ENCODE measurements at regions not wholly inside any gene's neighbourhood (a gene's known extent, or its start where the extent isn't known, plus 50 kb on each side); places are given as distances from the start of the nearest gene placed in this dataset.

DNA sequence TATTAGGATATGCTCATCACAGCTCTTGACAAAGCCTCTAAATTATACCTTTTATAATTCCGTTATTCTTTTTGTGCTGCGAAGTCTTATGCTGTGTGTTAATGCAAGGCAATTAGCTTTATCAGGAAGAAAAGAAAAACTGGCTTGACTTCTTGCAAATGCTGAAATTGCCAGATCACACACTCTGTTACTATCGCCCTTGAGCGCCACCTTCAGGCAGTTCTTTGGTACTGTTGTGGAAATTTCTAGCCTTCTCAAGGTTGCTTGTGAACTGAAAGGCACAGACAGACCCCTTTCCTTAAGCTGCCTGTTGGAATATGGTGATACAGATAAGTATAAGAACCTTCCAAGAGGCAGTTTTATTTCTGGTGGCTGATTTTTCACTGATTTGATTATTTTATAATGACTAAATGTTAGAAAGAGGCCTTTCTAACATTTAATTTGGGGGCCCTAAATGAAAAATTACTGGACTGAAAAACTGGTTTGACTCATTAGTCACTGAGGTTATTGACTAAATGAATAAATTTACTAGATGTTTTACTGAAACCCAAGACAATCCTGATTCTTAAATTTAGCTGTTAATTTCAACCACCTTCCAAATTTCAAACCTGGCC, 126.2 kb upstream of the RASGRP1 start:
- DNase-seq (peak in 1 of 2 donors; percentile 64), ATAC-seq (ENCODE audit: low FRiP score in 2 of 2) (peak in 1 of 2 donors; percentile 79)
- H3K27ac ChIP-seq = no peak overlapping the region
- no peaks in the 10 kb centered on the region for H3K9me3 ChIP-seq
- no peak overlapping the region for H3K4me3 ChIP-seq
- H3K4me1 ChIP-seq = peaks cover 0 to under 1% (median 0%) of the 10 kb centered on the region in 4 donors
- H3K36me3 ChIP-seq = no peaks in the 10 kb centered on the region
- no peaks in the 10 kb centered on the region for H3K27me3 ChIP-seq
- WGBS, 2 donors = 31 to 34% methylated on average over 4 of the region's 4 CpGs
- TF ChIP-seq, protein P1, sequence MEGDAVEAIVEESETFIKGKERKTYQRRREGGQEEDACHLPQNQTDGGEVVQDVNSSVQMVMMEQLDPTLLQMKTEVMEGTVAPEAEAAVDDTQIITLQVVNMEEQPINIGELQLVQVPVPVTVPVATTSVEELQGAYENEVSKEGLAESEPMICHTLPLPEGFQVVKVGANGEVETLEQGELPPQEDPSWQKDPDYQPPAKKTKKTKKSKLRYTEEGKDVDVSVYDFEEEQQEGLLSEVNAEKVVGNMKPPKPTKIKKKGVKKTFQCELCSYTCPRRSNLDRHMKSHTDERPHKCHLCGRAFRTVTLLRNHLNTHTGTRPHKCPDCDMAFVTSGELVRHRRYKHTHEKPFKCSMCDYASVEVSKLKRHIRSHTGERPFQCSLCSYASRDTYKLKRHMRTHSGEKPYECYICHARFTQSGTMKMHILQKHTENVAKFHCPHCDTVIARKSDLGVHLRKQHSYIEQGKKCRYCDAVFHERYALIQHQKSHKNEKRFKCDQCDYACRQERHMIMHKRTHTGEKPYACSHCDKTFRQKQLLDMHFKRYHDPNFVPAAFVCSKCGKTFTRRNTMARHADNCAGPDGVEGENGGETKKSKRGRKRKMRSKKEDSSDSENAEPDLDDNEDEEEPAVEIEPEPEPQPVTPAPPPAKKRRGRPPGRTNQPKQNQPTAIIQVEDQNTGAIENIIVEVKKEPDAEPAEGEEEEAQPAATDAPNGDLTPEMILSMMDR (IDR thresholded peaks at IDR 0.05) = peak; percentile 54 to 77 (median 74)
- TF ChIP-seq POLR2AphosphoS5 (IDR thresholded peaks at IDR 0.05) (no peak), POLR2A (IDR thresholded peaks at IDR 0.05) (no peak), EP300 (IDR thresholded peaks at IDR 0.05) (no peak)

DNA sequence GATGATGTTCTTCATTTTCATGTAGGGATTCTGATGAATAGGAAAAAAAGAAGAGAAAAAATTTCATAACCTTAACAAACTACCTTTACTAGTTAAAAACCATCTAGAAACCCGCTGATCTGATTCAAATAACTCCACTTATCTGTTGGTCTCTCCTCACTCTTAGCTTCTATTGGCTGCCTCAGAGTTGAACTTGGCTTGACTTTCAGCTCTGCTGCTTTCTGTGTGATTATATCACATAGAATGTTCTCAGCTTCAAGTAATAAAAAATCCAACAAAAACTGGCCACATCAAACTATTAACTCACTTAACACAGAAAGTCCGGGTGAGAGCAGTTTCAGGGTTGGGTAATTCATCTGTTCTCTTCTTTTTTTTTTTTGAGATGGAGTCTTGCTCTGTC, 126.8 kb upstream of the RASGRP1 start:
- 81 to 97% methylated on average over 2 of the region's 2 CpGs for WGBS, 2 donors

DNA sequence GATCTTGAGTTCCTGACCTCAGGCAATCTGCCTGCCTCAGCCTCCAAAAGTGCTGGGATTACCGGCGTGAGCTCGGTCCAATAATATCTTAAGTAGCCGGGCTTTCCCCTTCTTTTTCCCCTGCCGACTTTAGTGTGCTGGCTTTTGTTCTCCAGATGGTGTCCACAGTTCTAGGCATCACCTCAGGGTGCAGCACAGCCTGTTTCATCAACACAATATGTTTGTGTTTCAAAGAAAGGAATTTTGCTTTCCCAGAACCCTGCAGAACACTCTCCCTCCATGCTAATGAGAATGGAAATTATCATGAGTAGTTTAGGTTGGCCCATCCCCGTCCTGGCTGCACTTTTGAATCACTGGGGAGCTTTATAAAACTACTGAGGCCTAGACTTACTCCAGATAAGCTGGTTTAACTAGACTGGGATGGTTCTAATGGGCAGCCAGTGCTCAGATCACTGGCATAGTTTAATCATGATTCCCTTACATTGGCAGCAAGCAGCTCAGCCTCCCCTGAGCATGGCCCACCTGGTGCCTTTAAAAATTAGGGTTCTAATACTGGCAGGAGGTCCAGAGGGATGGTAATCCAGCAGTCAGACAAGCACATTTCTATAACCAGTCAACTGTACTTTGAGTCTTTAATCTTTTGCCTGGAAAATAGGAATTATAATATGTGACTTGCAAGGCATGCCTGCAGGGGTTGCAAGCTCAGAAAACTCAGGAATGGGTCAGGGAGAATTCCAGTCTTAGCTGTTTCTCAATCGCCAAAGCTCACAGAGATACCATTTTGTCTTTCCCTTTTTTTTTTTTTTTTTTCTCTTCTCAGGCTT, 127.6 kb upstream of the RASGRP1 start:
- no peak for DNase-seq
- no peak for ATAC-seq (ENCODE audit: low FRiP score in 2 of 2)
- Histone ChIP-seq H3K27me3 (no peaks in the 10 kb centered on the region), H3K4me1 (peaks cover 0 to 2% (median 0%) of the 10 kb centered on the region in 4 donors), H3K9me3 (no peaks in the 10 kb centered on the region), H3K27ac (no peak overlapping the region), H3K4me3 (no peak overlapping the region), H3K36me3 (no peaks in the 10 kb centered on the region)
- WGBS, 2 donors = 88 to 90% methylated on average over 6 to 7 of the region's 7 CpGs
- TF ChIP-seq EP300 (IDR thresholded peaks at IDR 0.05) = no peak
- no peak for TF ChIP-seq POLR2A (IDR thresholded peaks at IDR 0.05)
- TF ChIP-seq, protein P1 (IDR thresholded peaks at IDR 0.05) = no peak
- TF ChIP-seq POLR2AphosphoS5 (IDR thresholded peaks at IDR 0.05) = no peak

More for the DNA sequence above, 126.8 kb upstream of the RASGRP1 start:
- Histone ChIP-seq H3K36me3 (no peaks in the 10 kb centered on the region), H3K27ac (no peak overlapping the region), H3K9me3 (no peaks in the 10 kb centered on the region), H3K27me3 (no peaks in the 10 kb centered on the region), H3K4me1 (peaks cover 0 to 2% (median 0%) of the 10 kb centered on the region in 4 donors), H3K4me3 (no peak overlapping the region)
- ATAC-seq (ENCODE audit: low FRiP score in 2 of 2) (no peak), DNase-seq (no peak)
- TF ChIP-seq, protein P1 (IDR thresholded peaks at IDR 0.05) = no peak
- no peak for TF ChIP-seq POLR2AphosphoS5 (IDR thresholded peaks at IDR 0.05)
- no peak for TF ChIP-seq POLR2A (IDR thresholded peaks at IDR 0.05)

DNA sequence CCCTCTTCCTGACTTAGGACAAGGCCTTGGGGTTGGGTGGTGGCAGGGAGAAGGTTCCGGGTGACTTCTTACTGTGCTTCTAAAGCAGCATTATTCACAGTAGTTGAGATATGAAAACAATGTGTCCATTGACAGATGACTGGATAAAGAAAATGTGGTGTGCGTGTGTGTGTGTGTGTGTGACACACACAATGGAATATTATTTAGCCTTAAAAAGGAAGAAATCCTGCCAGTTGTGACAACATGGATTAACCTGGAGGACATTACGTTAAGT, 128.1 kb upstream of the RASGRP1 start:
- H3K4me1 ChIP-seq = peaks cover 0 to 2% (median 0%) of the 10 kb centered on the region in 4 donors
- no peaks in the 10 kb centered on the region for H3K9me3 ChIP-seq
- no peaks in the 10 kb centered on the region for H3K27me3 ChIP-seq
- no peak for ATAC-seq (ENCODE audit: low FRiP score in 2 of 2)
- TF ChIP-seq, protein P1 (IDR thresholded peaks at IDR 0.05) = no peak
- TF ChIP-seq POLR2A (IDR thresholded peaks at IDR 0.05) (no peak), POLR2AphosphoS5 (IDR thresholded peaks at IDR 0.05) (no peak), EP300 (IDR thresholded peaks at IDR 0.05) (no peak)
- H3K4me3 ChIP-seq = no peak overlapping the region
- no peak overlapping the region for H3K27ac ChIP-seq
- WGBS, 2 donors = 91 to 94% methylated on average over 3 of the region's 3 CpGs
- no peaks in the 10 kb centered on the region for H3K36me3 ChIP-seq
- DNase-seq = no peak
